ENCODE measurements at regions not wholly inside any gene's neighbourhood (a gene's known extent, or its start where the extent isn't known, plus 50 kb on each side); places are given as distances from the start of the nearest gene placed in this dataset.

GRCh38 chr9:100784755-100785154 is 206.9 kb downstream of the CAVIN4 start:
- Histone ChIP-seq H3K36me3 (no peaks in the 10 kb centered on the region), H3K4me3 (no peak overlapping the region), H3K9me3 (peaks cover 0 to 19% (median 4%) of the 10 kb centered on the region in 12 donors), H3K4me1 (no peaks in the 10 kb centered on the region), H3K27ac (no peak overlapping the region), H3K27me3 (no peaks in the 10 kb centered on the region)
- WGBS, 4 donors = 64 to 68% (median 65%) methylated on average over 1 of the region's 1 CpG
- intact Hi-C loops (cut with DNase I) = no loop called here
- DNase-seq (no peak), ATAC-seq (no peak)
- TF ChIP-seq CTCF (IDR thresholded peaks at IDR 0.05) (no peak), POLR2A (IDR thresholded peaks at IDR 0.05) (no peak)

- Histone ChIP-seq H3K36me3 (no peaks in the 10 kb centered on the region), H3K4me3 (no peak overlapping the region), H3K9me3 (peaks cover 0 to 15% (median 4%) of the 10 kb centered on the region in 12 donors), H3K4me1 (no peaks in the 10 kb centered on the region), H3K27me3 (no peaks in the 10 kb centered on the region), H3K27ac (no peak overlapping the region)
- 83 to 96% (median 88%) methylated on average over 1 of the region's 1 CpG for WGBS, 4 donors
- TF ChIP-seq CTCF (IDR thresholded peaks at IDR 0.05) (no peak), POLR2A (IDR thresholded peaks at IDR 0.05) (no peak)
- DNase-seq (no peak), ATAC-seq (no peak)
- intact Hi-C loops (cut with DNase I) = no loop called here
These were observed 208.1 kb downstream of the CAVIN4 start for GRCh38 chr9:100785946-100786345.

GRCh38 chr9:100794738-100795269 is 216.9 kb downstream of the CAVIN4 start:
- intact Hi-C loops (cut with DNase I) = no loop called here
- H3K27ac ChIP-seq = no peak overlapping the region
- no peak for DNase-seq
- peaks cover 0 to 4% (median 0%) of the 10 kb centered on the region in 9 donors for H3K27me3 ChIP-seq
- H3K9me3 ChIP-seq = no peaks in the 10 kb centered on the region
- WGBS, 4 donors = 85 to 91% (median 89%) methylated on average over 5 of the region's 5 CpGs
- ATAC-seq = no peak
- TF ChIP-seq POLR2A (IDR thresholded peaks at IDR 0.05) (no peak), CTCF (IDR thresholded peaks at IDR 0.05) (no peak)
- no peaks in the 10 kb centered on the region for H3K36me3 ChIP-seq
- no peak overlapping the region for H3K4me3 ChIP-seq
- no peaks in the 10 kb centered on the region for H3K4me1 ChIP-seq

GRCh38 chr9:100803956-100804355 is 224.6 kb upstream of the PLPPR1 start:
- intact Hi-C loops (cut with DNase I) = no loop called here
- Histone ChIP-seq H3K27me3 (no peaks in the 10 kb centered on the region), H3K4me1 (no peaks in the 10 kb centered on the region), H3K9me3 (no peaks in the 10 kb centered on the region), H3K27ac (no peak overlapping the region), H3K36me3 (no peaks in the 10 kb centered on the region), H3K4me3 (no peak overlapping the region)
- DNase-seq = no peak
- no peak for TF ChIP-seq CTCF (IDR thresholded peaks at IDR 0.05)
- TF ChIP-seq POLR2A (IDR thresholded peaks at IDR 0.05) = no peak
- 47 to 57% (median 52%) methylated on average over 2 of the region's 2 CpGs for WGBS, 4 donors
- ATAC-seq = no peak

Measured in heart left ventricle (tissue), 16 donors.